CD4-positive, alpha-beta T cell treated with Interferon alpha-2 for 1 hour (primary cell): ENCODE measurements at regions not wholly inside any gene's neighbourhood (a gene's known extent, or its start where the extent isn't known, plus 50 kb on each side); places are given as distances from the start of the nearest gene placed in this dataset.

Experiments used
- DNase-seq, 2 donors: peaks; one replicate each; pipeline ENCODE4 v3.0.0-alpha.2; 2020 to 2022

- DNase-seq: no peak
These were observed 596.3 kb upstream of the MGAT4C start for GRCh38 chr12:86852451-86852850.

GRCh38 chr12:86838711-86839110 is 582.5 kb upstream of the MGAT4C start:
- DNase-seq: no peak

- no peak for DNase-seq
These were observed 582.1 kb upstream of the MGAT4C start for GRCh38 chr12:86838260-86838659.

- no peak for DNase-seq
These were observed 581.1 kb upstream of the MGAT4C start for GRCh38 chr12:86837246-86837645.

GRCh38 chr12:86834217-86834616 is 578.0 kb upstream of the MGAT4C start:
- DNase-seq: no peak

GRCh38 chr12:86827409-86827808 is 571.2 kb upstream of the MGAT4C start:
- no peak for DNase-seq

- DNase-seq: no peak
These were observed 569.9 kb upstream of the MGAT4C start for GRCh38 chr12:86826051-86826450.

- DNase-seq: no peak
These were observed 545.2 kb upstream of the MGAT4C start for GRCh38 chr12:86801439-86801838.

- DNase-seq: no peak
These were observed 543.4 kb upstream of the MGAT4C start for GRCh38 chr12:86799616-86800015.

- no peak for DNase-seq
These were observed 540.4 kb upstream of the MGAT4C start for GRCh38 chr12:86796550-86796949.

GRCh38 chr12:86788661-86789060 is 532.5 kb upstream of the MGAT4C start:
- DNase-seq: no peak

- DNase-seq: no peak
These were observed 531.2 kb upstream of the MGAT4C start for GRCh38 chr12:86787419-86787818.

- no peak for DNase-seq
These were observed 521.1 kb upstream of the MGAT4C start for GRCh38 chr12:86777325-86777724.

- DNase-seq: no peak
These were observed 518.7 kb upstream of the MGAT4C start for GRCh38 chr12:86774841-86775388.

GRCh38 chr12:86772696-86773095 is 516.5 kb upstream of the MGAT4C start:
- no peak for DNase-seq

- DNase-seq: no peak
These were observed 514.7 kb upstream of the MGAT4C start for GRCh38 chr12:86770871-86771270.

- no peak for DNase-seq
These were observed 492.7 kb upstream of the MGAT4C start for GRCh38 chr12:86748894-86749293.

- DNase-seq: no peak
These were observed 488.5 kb upstream of the MGAT4C start for GRCh38 chr12:86744547-86745212.

- no peak for DNase-seq
These were observed 487.8 kb upstream of the MGAT4C start for GRCh38 chr12:86743875-86744536.

GRCh38 chr12:86741531-86741930 is 485.3 kb upstream of the MGAT4C start:
- DNase-seq: no peak

- no peak for DNase-seq
These were observed 479.7 kb upstream of the MGAT4C start for GRCh38 chr12:86735851-86736250.

- DNase-seq: no peak
These were observed 478.9 kb upstream of the MGAT4C start for GRCh38 chr12:86735072-86735471.

- DNase-seq: no peak
These were observed 474.0 kb upstream of the MGAT4C start for GRCh38 chr12:86730233-86730632.

GRCh38 chr12:86729739-86730138 is 473.5 kb upstream of the MGAT4C start:
- no peak for DNase-seq

GRCh38 chr12:86727160-86727559 is 471.0 kb upstream of the MGAT4C start:
- DNase-seq: no peak
